HepG2 (cell line): ENCODE measurements at regions not wholly inside any gene's neighbourhood (a gene's known extent, or its start where the extent isn't known, plus 50 kb on each side); places are given as distances from the start of the nearest gene placed in this dataset.

Experiments
- ATAC-seq: fragments of 200-7000 bp; cut with Tn5 transposase; 3 replicates; pipeline ENCODE4 v1.9.1; 2020; ENCODE audit warnings: mild to moderate bottlenecking, moderate library complexity
- BruUV-seq: library from RNA; stranded (reverse); fragments of 400-500 nt; replicated peaks from 2 replicates; lab custom pipeline; 2021; lab: Mats Ljungman, UMichigan
- CTCF ChIA-PET: fragments of 300-600 bp; formaldehyde crosslinking; extraction: SDS; loops from one replicate; lab custom pipeline; 2021; ENCODE audit warnings: low total read pairs, inconsistent platforms, low intra/inter-chr PET ratio; lab: Yijun Ruan, JAX
- POLR2A ChIA-PET: fragments of 350-600 bp; sonication (Branson Sonifier 250); formaldehyde crosslinking; loops from one replicate; lab custom pipeline; 2020; ENCODE audit warnings: antibody characterized with exemption, inconsistent platforms; lab: Yijun Ruan, JAX
- DNase-seq: peaks from one replicate; pipeline ENCODE4 v3.0.0-alpha.2; 2015; ENCODE audit warnings: low spot score
- FAIRE-seq: peaks from 3 replicates; lab custom pipeline; 2011; peaks lifted over from hg19 to GRCh38; lab: Jason Lieb, UNC
- H2AFZ ChIP-seq: one replicate; pipeline ENCODE4 v1.6.1; 2011; ENCODE audit warnings: low read length, inconsistent platforms
- H3K27ac ChIP-seq: fragments of 300-600 bp; 3 replicates; pipeline ENCODE4 v1.8.0; 2011; ENCODE audit warnings: mixed run types, mild to moderate bottlenecking, mixed read lengths, low read length, inconsistent platforms; ENCODE audit not compliant: insufficient read depth; ENCODE audit errors: extremely low read length
- H3K27me3 ChIP-seq, 2 experiments: fragments of 200-600 bp in 1 of 2; 2 replicates in 1 of 2; 3 replicates in 1 of 2; pipeline versions ENCODE4 v1.6.0 to v1.8.0; 2011; ENCODE audit warnings: low read length in 2 of 2, mild to moderate bottlenecking in 2 of 2, moderate library complexity in 2 of 2, inconsistent platforms in 1 of 2; ENCODE audit not compliant: insufficient read depth in 2 of 2, control insufficient read depth in 1 of 2
- H3K36me3 ChIP-seq, 2 experiments: fragments of 200-600 bp in 1 of 2; replicated peaks in 1 of 2; 2 replicates in 1 of 2; 3 replicates in 1 of 2; pipeline versions ENCODE4 v1.5.1 to v1.8.0; 2011; ENCODE audit warnings: low read length in 2 of 2, inconsistent platforms in 1 of 2; ENCODE audit not compliant: insufficient read depth in 2 of 2, control insufficient read depth in 1 of 2
- H3K4me1 ChIP-seq: 2 replicates; pipeline ENCODE4 v1.5.1; 2012; ENCODE audit warnings: low read length, inconsistent platforms; ENCODE audit not compliant: insufficient read depth
- H3K4me2 ChIP-seq: 2 replicates; pipeline ENCODE4 v1.6.0; 2011; ENCODE audit warnings: low read depth, low read length, inconsistent platforms
- H3K4me3 ChIP-seq, 3 experiments: fragments of 200-600 bp in 1 of 3; sonication (generic), shearing (Covaris generic) in 1 of 3; replicated peaks in 1 of 3; 2 replicates each; pipeline ENCODE4 v1.5.1; 2011 to 2016; ENCODE audit warnings: low read length in 3 of 3, inconsistent platforms in 2 of 3, low read depth in 2 of 3, mild to moderate bottlenecking in 2 of 3, control low read depth in 1 of 3, mixed read lengths in 1 of 3; ENCODE audit not compliant: insufficient read depth in 1 of 3
- H3K79me2 ChIP-seq: one replicate; pipeline ENCODE4 v1.6.1; 2011; ENCODE audit warnings: low read length, inconsistent platforms; ENCODE audit not compliant: insufficient read depth
- H3K9ac ChIP-seq: 2 replicates; pipeline ENCODE4 v1.6.0; 2011; ENCODE audit warnings: mild to moderate bottlenecking, low read depth, low read length, inconsistent platforms; ENCODE audit not compliant: insufficient read depth
- H3K9me3 ChIP-seq: 2 replicates; pipeline ENCODE4 v1.5.1; 2012; ENCODE audit warnings: mild to moderate bottlenecking, low read length
- H4K20me1 ChIP-seq: 2 replicates; pipeline ENCODE4 v1.6.0; 2011; ENCODE audit warnings: inconsistent platforms, mild to moderate bottlenecking, low read length, moderate library complexity; ENCODE audit not compliant: insufficient read depth
- FOXO1 ChIP-seq: sonication (generic); formaldehyde crosslinking; IDR thresholded peaks from 2 replicates; pipeline ENCODE4 v1.4.0; 2020; ENCODE audit warnings: missing genetic modification reagents
- HOXA3 ChIP-seq: sonication (generic); formaldehyde crosslinking; IDR thresholded peaks from 2 replicates; pipeline ENCODE4 v1.5.0; 2020; ENCODE audit warnings: missing genetic modification reagents
- MAFF ChIP-seq: IDR thresholded peaks from 2 replicates; pipeline ENCODE4 v1.6.1; 2011; ENCODE audit warnings: low read depth, low read length, improper control_type of control experiment
- NCOA5 ChIP-seq: sonication (generic); formaldehyde crosslinking; IDR thresholded peaks from 2 replicates; pipeline ENCODE4 v1.4.0; 2020; ENCODE audit warnings: missing genetic modification reagents
- TP53 ChIP-seq: sonication (generic); formaldehyde crosslinking; conservative IDR thresholded peaks from 2 replicates; pipeline ENCODE4 v1.4.0; 2020; ENCODE audit warnings: missing genetic modification reagents
- TSC22D2 ChIP-seq: sonication (generic); formaldehyde crosslinking; IDR thresholded peaks from 2 replicates; pipeline ENCODE4 v1.5.1; 2020; ENCODE audit warnings: missing genetic modification reagents, mild to moderate bottlenecking, borderline replicate concordance
- ZMAT3 ChIP-seq: sonication (generic); formaldehyde crosslinking; conservative IDR thresholded peaks from 2 replicates; pipeline ENCODE4 v1.7.0; 2021; ENCODE audit warnings: missing genetic modification reagents
- ZNF451 ChIP-seq: sonication (generic); formaldehyde crosslinking; IDR thresholded peaks from 2 replicates; pipeline ENCODE4 v1.5.0; 2020; ENCODE audit warnings: mild to moderate bottlenecking, missing genetic modification reagents
- ZNF563 ChIP-seq: sonication (generic); formaldehyde crosslinking; IDR thresholded peaks from 2 replicates; pipeline ENCODE4 v1.8.0; 2022; ENCODE audit warnings: mild to moderate bottlenecking, moderate library complexity, missing genetic modification reagents
- ZNF652 ChIP-seq: IDR thresholded peaks from 2 replicates; pipeline ENCODE4 v1.6.1; 2016; ENCODE audit warnings: low read depth, borderline replicate concordance
- ZNF672 ChIP-seq: sonication (generic); formaldehyde crosslinking; IDR thresholded peaks from 2 replicates; pipeline ENCODE4 v1.8.1; 2022; ENCODE audit warnings: missing genetic modification reagents
- ZNF724P ChIP-seq: sonication (generic); formaldehyde crosslinking; IDR thresholded peaks from 2 replicates; pipeline ENCODE4 v1.8.0; 2022; ENCODE audit warnings: missing genetic modification reagents, borderline replicate concordance
- whole genome bisulfite sequencing: methylation state at CpG from one replicate; pipeline ENCODE4 v1.1.6; 2017; ENCODE audit warnings: low lambda C conversion rate; 5-methylcytosine and 5-hydroxymethylcytosine counted together
- in situ Hi-C: cut with HindIII; loops from 2 replicates; pipeline ENCODE4 v1.10.0; 2017; ENCODE audit warnings: low pct_unique_long_range_greater_than_20kb; ENCODE audit not compliant: extremely low pct_ligation_motif_present
- intact Hi-C: fragments of 100-400 bp; cut with micrococcal nuclease; formaldehyde crosslinking; loops from one replicate; pipeline ENCODE4 v1.10.0; 2022; ENCODE audit not compliant: unreplicated experiment
- TF ChIP-seq, protein P1 (sequence below): sonication (generic); formaldehyde crosslinking; IDR thresholded peaks from 2 replicates; pipeline ENCODE4 v1.8.0; 2022; ENCODE audit warnings: mild to moderate bottlenecking, missing genetic modification reagents, moderate library complexity
- TF ChIP-seq, protein P2 (sequence below): sonication (generic); formaldehyde crosslinking; IDR thresholded peaks from 2 replicates; pipeline ENCODE4 v1.4.0; 2020; ENCODE audit warnings: mild to moderate bottlenecking, missing genetic modification reagents, borderline replicate concordance
- TF ChIP-seq, protein P3 (sequence below): sonication (generic); formaldehyde crosslinking; IDR thresholded peaks from 2 replicates; pipeline ENCODE4 v1.4.0; 2020; ENCODE audit warnings: missing genetic modification reagents

DNA sequence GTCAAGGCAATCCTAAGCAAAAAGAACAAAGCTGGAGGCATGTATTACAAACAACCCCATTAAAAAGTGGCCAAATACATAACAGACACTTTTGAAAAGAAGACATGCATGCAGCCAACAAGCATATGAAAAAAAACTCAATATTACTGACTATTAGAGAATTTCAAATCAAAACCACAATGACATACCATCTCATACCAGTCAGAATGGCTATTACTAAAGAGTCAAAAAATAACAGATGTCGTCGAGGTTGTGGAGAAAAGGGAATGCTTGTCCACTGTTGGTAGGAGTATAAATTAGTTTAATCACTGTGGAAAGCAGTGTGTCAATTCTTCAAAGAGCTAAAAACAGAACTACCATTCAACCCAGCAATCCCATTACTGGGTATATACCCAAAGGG is 604.6 kb upstream of the GRIA3 start:
- Histone ChIP-seq H3K9me3 (no peaks in the 10 kb centered on the region; the same call in 1 of the 2 replicates), H3K36me3 (no peaks in the 10 kb centered on the region), H3K9ac (no peak overlapping the region), H3K4me3 (no peak overlapping the region), H3K27ac (no peak overlapping the region), H4K20me1 (no peaks in the 10 kb centered on the region), H3K4me2 (no peak overlapping the region), H3K27me3 (no peaks in the 10 kb centered on the region)
- DNase-seq (no peak), ATAC-seq (no peak)
- intact Hi-C loops (no loop called here), in situ Hi-C loops (no loop called here)
- POLR2A ChIA-PET = no interaction called here
- BruUV-seq = no TSS peak
- TF ChIP-seq HOXA3 (no peak), NCOA5 (CRISPR knock-in tag) (no peak), TSC22D2 (CRISPR knock-in tag) (no peak), ZNF652 (CRISPR knock-in tag) (no peak), TP53 (CRISPR knock-in tag) (no peak), ZNF451 (no peak), ZNF724P (CRISPR knock-in tag) (no peak), ZMAT3 (CRISPR knock-in tag) (no peak), FOXO1 (CRISPR knock-in tag) (no peak), ZNF563 (CRISPR knock-in tag) (no peak), MAFF (no peak), ZNF672 (no peak)
- TF ChIP-seq, protein P1, sequence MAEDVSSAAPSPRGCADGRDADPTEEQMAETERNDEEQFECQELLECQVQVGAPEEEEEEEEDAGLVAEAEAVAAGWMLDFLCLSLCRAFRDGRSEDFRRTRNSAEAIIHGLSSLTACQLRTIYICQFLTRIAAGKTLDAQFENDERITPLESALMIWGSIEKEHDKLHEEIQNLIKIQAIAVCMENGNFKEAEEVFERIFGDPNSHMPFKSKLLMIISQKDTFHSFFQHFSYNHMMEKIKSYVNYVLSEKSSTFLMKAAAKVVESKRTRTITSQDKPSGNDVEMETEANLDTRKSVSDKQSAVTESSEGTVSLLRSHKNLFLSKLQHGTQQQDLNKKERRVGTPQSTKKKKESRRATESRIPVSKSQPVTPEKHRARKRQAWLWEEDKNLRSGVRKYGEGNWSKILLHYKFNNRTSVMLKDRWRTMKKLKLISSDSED = no peak
- TF ChIP-seq, protein P2, sequence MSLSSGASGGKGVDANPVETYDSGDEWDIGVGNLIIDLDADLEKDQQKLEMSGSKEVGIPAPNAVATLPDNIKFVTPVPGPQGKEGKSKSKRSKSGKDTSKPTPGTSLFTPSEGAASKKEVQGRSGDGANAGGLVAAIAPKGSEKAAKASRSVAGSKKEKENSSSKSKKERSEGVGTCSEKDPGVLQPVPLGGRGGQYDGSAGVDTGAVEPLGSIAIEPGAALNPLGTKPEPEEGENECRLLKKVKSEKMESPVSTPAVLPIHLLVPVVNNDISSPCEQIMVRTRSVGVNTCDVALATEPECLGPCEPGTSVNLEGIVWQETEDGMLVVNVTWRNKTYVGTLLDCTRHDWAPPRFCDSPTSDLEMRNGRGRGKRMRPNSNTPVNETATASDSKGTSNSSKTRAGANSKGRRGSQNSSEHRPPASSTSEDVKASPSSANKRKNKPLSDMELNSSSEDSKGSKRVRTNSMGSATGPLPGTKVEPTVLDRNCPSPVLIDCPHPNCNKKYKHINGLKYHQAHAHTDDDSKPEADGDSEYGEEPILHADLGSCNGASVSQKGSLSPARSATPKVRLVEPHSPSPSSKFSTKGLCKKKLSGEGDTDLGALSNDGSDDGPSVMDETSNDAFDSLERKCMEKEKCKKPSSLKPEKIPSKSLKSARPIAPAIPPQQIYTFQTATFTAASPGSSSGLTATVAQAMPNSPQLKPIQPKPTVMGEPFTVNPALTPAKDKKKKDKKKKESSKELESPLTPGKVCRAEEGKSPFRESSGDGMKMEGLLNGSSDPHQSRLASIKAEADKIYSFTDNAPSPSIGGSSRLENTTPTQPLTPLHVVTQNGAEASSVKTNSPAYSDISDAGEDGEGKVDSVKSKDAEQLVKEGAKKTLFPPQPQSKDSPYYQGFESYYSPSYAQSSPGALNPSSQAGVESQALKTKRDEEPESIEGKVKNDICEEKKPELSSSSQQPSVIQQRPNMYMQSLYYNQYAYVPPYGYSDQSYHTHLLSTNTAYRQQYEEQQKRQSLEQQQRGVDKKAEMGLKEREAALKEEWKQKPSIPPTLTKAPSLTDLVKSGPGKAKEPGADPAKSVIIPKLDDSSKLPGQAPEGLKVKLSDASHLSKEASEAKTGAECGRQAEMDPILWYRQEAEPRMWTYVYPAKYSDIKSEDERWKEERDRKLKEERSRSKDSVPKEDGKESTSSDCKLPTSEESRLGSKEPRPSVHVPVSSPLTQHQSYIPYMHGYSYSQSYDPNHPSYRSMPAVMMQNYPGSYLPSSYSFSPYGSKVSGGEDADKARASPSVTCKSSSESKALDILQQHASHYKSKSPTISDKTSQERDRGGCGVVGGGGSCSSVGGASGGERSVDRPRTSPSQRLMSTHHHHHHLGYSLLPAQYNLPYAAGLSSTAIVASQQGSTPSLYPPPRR (CRISPR knock-in tag) = no peak
- TF ChIP-seq, protein P3, sequence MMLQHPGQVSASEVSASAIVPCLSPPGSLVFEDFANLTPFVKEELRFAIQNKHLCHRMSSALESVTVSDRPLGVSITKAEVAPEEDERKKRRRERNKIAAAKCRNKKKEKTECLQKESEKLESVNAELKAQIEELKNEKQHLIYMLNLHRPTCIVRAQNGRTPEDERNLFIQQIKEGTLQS (CRISPR knock-in tag) = no peak
- TF ChIP-seq, all 625 proteins: peak for 0
- Histone ChIP-seq H2AFZ (no peak overlapping the region), H3K79me2 (no peaks in the 10 kb centered on the region), H3K4me1 (no peaks in the 10 kb centered on the region)
- FAIRE-seq = no peak
- WGBS = 0% methylated on average over 2 of the region's 2 CpGs
- CTCF ChIA-PET = no interaction called here
